IMR-90 (cell line): ENCODE measurements at regions not wholly inside any gene's neighbourhood (a gene's known extent, or its start where the extent isn't known, plus 50 kb on each side); places are given as distances from the start of the nearest gene placed in this dataset.

Source experiments
- ATAC-seq: fragments of 200-7000 bp; cut with Tn5 transposase; 2 replicates; pipeline ENCODE4 v1.9.1; 2020; ENCODE audit warnings: low read depth, mild to moderate bottlenecking, moderate library complexity
- BruUV-seq: library from RNA; stranded (reverse); fragments of 400-500 nt; replicated peaks from 2 replicates; lab custom pipeline; 2021; lab: Mats Ljungman, UMichigan
- CTCF ChIA-PET: fragments of 300-600 bp; formaldehyde crosslinking; extraction: SDS; loops from one replicate; lab custom pipeline; 2021; ENCODE audit warnings: antibody characterized with exemption; lab: Yijun Ruan, JAX
- POLR2A ChIA-PET: fragments of 300-600 bp; sonication (Branson Sonifier 250); formaldehyde crosslinking; loops from one replicate; lab custom pipeline; 2022; ENCODE audit warnings: antibody characterized with exemption; ENCODE audit not compliant: unreplicated experiment; lab: Charles Lee
- DNase-seq: peaks from one replicate; pipeline ENCODE4 v3.0.0; 2013
- H2AFZ ChIP-seq: replicated peaks from 2 replicates; pipeline ENCODE3; 2013; ENCODE audit warnings: low read length, mild to moderate bottlenecking; ENCODE audit not compliant: poor library complexity
- H2AK5ac ChIP-seq: 2 replicates; pipeline ENCODE4 v1.6.1; 2013; ENCODE audit warnings: low read depth, low read length, inconsistent platforms
- H2AK9ac ChIP-seq: replicated peaks from 2 replicates; pipeline ENCODE3; 2013; ENCODE audit warnings: mild to moderate bottlenecking, low read depth, low read length, moderate library complexity; ENCODE audit not compliant: poor library complexity
- H2BK120ac ChIP-seq: 2 replicates; pipeline ENCODE4 v1.6.1; 2013; ENCODE audit warnings: low read depth, low read length, inconsistent platforms
- H2BK15ac ChIP-seq: 3 replicates; pipeline ENCODE4 v1.6.1; 2013; ENCODE audit warnings: low read depth, low read length, inconsistent platforms
- H2BK20ac ChIP-seq: 2 replicates; pipeline ENCODE4 v1.6.1; 2013; ENCODE audit warnings: low read depth, mild to moderate bottlenecking, inconsistent platforms, low read length, moderate library complexity
- H2BK5ac ChIP-seq: 2 replicates; pipeline ENCODE4 v1.6.1; 2013; ENCODE audit warnings: mild to moderate bottlenecking, low read depth, low read length, inconsistent platforms; ENCODE audit not compliant: poor library complexity, severe bottlenecking
- H3K14ac ChIP-seq: replicated peaks from 2 replicates; pipeline ENCODE4 v1.6.1; 2013; ENCODE audit warnings: low read depth, low read length, inconsistent platforms
- H3K18ac ChIP-seq: 2 replicates; pipeline ENCODE4 v1.6.1; 2013; ENCODE audit warnings: low read depth, low read length, control low read depth
- H3K23ac ChIP-seq: 2 replicates; pipeline ENCODE4 v1.6.1; 2013; ENCODE audit warnings: low read depth, low read length, inconsistent platforms
- H3K27ac ChIP-seq: 2 replicates; pipeline ENCODE4 v1.5.1; 2013; ENCODE audit warnings: mild to moderate bottlenecking, control low read depth, low read length; ENCODE audit not compliant: insufficient read depth
- H3K27me3 ChIP-seq: 2 replicates; pipeline ENCODE4 v1.6.1; 2013; ENCODE audit warnings: low read length; ENCODE audit not compliant: control insufficient read depth, insufficient read depth
- H3K36me3 ChIP-seq: 2 replicates; pipeline ENCODE4 v1.6.1; 2013; ENCODE audit warnings: low read length, mixed read lengths; ENCODE audit not compliant: control insufficient read depth, insufficient read depth
- H3K4ac ChIP-seq: 2 replicates; pipeline ENCODE4 v1.6.1; 2013; ENCODE audit warnings: low read depth, low read length, inconsistent platforms
- H3K4me1 ChIP-seq: 2 replicates; pipeline ENCODE4 v1.6.1; 2013; ENCODE audit warnings: low read length, mixed read lengths; ENCODE audit not compliant: control insufficient read depth, insufficient read depth
- H3K4me2 ChIP-seq: 2 replicates; pipeline ENCODE4 v1.6.1; 2013; ENCODE audit warnings: low read depth, mild to moderate bottlenecking, control low read depth, low read length, moderate library complexity
- H3K4me3 ChIP-seq: 2 replicates; pipeline ENCODE4 v1.5.1; 2013; ENCODE audit warnings: low read depth, mild to moderate bottlenecking, control low read depth, low read length, moderate library complexity; ENCODE audit not compliant: insufficient read depth
- H3K56ac ChIP-seq: 2 replicates; pipeline ENCODE4 v1.6.1; 2013; ENCODE audit warnings: low read length, inconsistent platforms; ENCODE audit not compliant: insufficient read depth; ENCODE audit errors: extremely low read depth
- H3K79me1 ChIP-seq, 2 experiments: 2 replicates each; pipeline ENCODE4 v1.6.1; 2013; ENCODE audit warnings: low read length in 2 of 2, inconsistent platforms in 1 of 2, low read depth in 1 of 2
- H3K9ac ChIP-seq: 2 replicates; pipeline ENCODE4 v1.6.1; 2013; ENCODE audit warnings: low read depth, low read length, control low read depth
- H3K9me1 ChIP-seq: 2 replicates; pipeline ENCODE4 v1.6.1; 2013; ENCODE audit warnings: low read length, inconsistent platforms; ENCODE audit not compliant: insufficient read depth
- H3K9me3 ChIP-seq: 2 replicates; pipeline ENCODE4 v1.6.1; 2013; ENCODE audit warnings: low read length; ENCODE audit not compliant: control insufficient read depth, insufficient read depth
- H4K20me1 ChIP-seq: 2 replicates; pipeline ENCODE4 v1.6.1; 2013; ENCODE audit warnings: low read length, inconsistent platforms; ENCODE audit not compliant: insufficient read depth
- H4K5ac ChIP-seq: 2 replicates; pipeline ENCODE4 v1.6.1; 2013; ENCODE audit warnings: mild to moderate bottlenecking, low read depth, low read length, control low read depth
- H4K8ac ChIP-seq, 2 experiments: 2 replicates each; pipeline ENCODE4 v1.6.1; 2013; ENCODE audit warnings: low read depth in 2 of 2, low read length in 2 of 2, control low read depth in 1 of 2, inconsistent platforms in 1 of 2
- H4K91ac ChIP-seq: 2 replicates; pipeline ENCODE4 v1.6.1; 2013; ENCODE audit warnings: low read depth, low read length, inconsistent platforms; ENCODE audit not compliant: insufficient read depth
- BHLHE40 ChIP-seq: fragments of 150-350 bp; IDR thresholded peaks from 2 replicates; pipeline ENCODE4 v1.6.1; 2016; ENCODE audit warnings: mild to moderate bottlenecking, low read depth, low read length
- CEBPB ChIP-seq: IDR thresholded peaks from 2 replicates; pipeline ENCODE4 v1.6.1; 2012; ENCODE audit warnings: low read depth, low read length, improper control_type of control experiment
- CHD1 ChIP-seq: IDR thresholded peaks from 2 replicates; pipeline ENCODE4 v1.6.1; 2012; ENCODE audit warnings: low read depth, low read length, improper control_type of control experiment
- ELK1 ChIP-seq: fragments of 150-350 bp; IDR thresholded peaks from 2 replicates; pipeline ENCODE4 v1.6.1; 2016; ENCODE audit warnings: low read depth, mild to moderate bottlenecking, low read length, moderate library complexity, borderline replicate concordance
- MAFK ChIP-seq: IDR thresholded peaks from 2 replicates; pipeline ENCODE4 v1.6.1; 2012; ENCODE audit warnings: low read depth, low read length, improper control_type of control experiment
- MAZ ChIP-seq: IDR thresholded peaks from 2 replicates; pipeline ENCODE4 v1.6.1; 2012; ENCODE audit warnings: low read depth, mild to moderate bottlenecking, low read length, improper control_type of control experiment, moderate library complexity, borderline replicate concordance
- MXI1 ChIP-seq: IDR thresholded peaks from 2 replicates; pipeline ENCODE4 v1.6.1; 2012; ENCODE audit warnings: low read depth, mild to moderate bottlenecking, low read length, moderate library complexity, borderline replicate concordance
- NFE2L2 ChIP-seq: fragments of 150-350 bp; IDR thresholded peaks from 2 replicates; pipeline ENCODE4 v1.6.1; 2016; ENCODE audit warnings: low read depth, mild to moderate bottlenecking, low read length
- POLR2A ChIP-seq: IDR thresholded peaks from 2 replicates; pipeline ENCODE4 v1.6.1; 2012; ENCODE audit warnings: mild to moderate bottlenecking, low read depth, low read length
- RAD21 ChIP-seq: IDR thresholded peaks from 2 replicates; pipeline ENCODE4 v1.6.1; 2012; ENCODE audit warnings: low read length, improper control_type of control experiment
- RCOR1 ChIP-seq: IDR thresholded peaks from 2 replicates; pipeline ENCODE4 v1.6.1; 2012; ENCODE audit warnings: mild to moderate bottlenecking, low read length, improper control_type of control experiment; ENCODE audit not compliant: insufficient replicate concordance
- RFX5 ChIP-seq: IDR thresholded peaks from 2 replicates; pipeline ENCODE4 v1.8.0; 2012; ENCODE audit warnings: low read depth, mild to moderate bottlenecking, low read length, moderate library complexity
- SMC3 ChIP-seq: fragments of 150-350 bp; IDR thresholded peaks from 2 replicates; pipeline ENCODE4 v1.6.1; 2016; ENCODE audit warnings: low read depth, mild to moderate bottlenecking, antibody characterized with exemption, low read length, moderate library complexity
- USF2 ChIP-seq: fragments of 150-350 bp; IDR thresholded peaks from 2 replicates; pipeline ENCODE4 v1.6.1; 2017; ENCODE audit warnings: mild to moderate bottlenecking, antibody characterized with exemption, low read length, low read depth
- WGBS, 2 experiments: methylation state at CpG; one replicate each; pipeline versions ENCODE4 v1.1.5 to v1.1.7; 2013; ENCODE audit warnings: missing lambda C conversion rate in 2 of 2; ENCODE audit not compliant: insufficient read length in 1 of 2; ENCODE audit errors: extremely low coverage in 2 of 2; 5-methylcytosine and 5-hydroxymethylcytosine counted together
- dilution Hi-C: fragments of 300-500 bp; cut with HindIII; formaldehyde crosslinking; loops from one replicate; pipeline ENCODE4 v1.14.3; 2018; ENCODE audit warnings: low sequenced_read_pairs; ENCODE audit not compliant: unreplicated experiment
- in situ Hi-C: fragments of 300-500 bp; cut with MboI; formaldehyde crosslinking; loops from 3 replicates; pipeline ENCODE4 v1.14.3; 2019; ENCODE audit warnings: low sequenced_read_pairs, inconsistent platforms, mixed read lengths
- intact Hi-C: fragments of 100-400 bp; cut with micrococcal nuclease; formaldehyde crosslinking; loops from 2 replicates; pipeline ENCODE4 v1.10.0; 2022

GRCh38 chr12:60995256-60995825 is 1264.9 kb upstream of the USP15 start:
- Histone ChIP-seq H3K9me3 (no peaks in the 10 kb centered on the region), H3K9ac (no peak overlapping the region), H3K4ac (no peak overlapping the region), H3K9me1 (no peaks in the 10 kb centered on the region), H2AFZ (no peak overlapping the region), H3K4me1 (no peaks in the 10 kb centered on the region), H4K91ac (no peak overlapping the region), H3K18ac (no peak overlapping the region), H3K36me3 (no peaks in the 10 kb centered on the region), H4K20me1 (no peaks in the 10 kb centered on the region), H2BK15ac (no peak overlapping the region), H2BK120ac (no peak overlapping the region), H2BK20ac (no peak overlapping the region), H3K27ac (no peak overlapping the region), H3K14ac (no peak overlapping the region), H3K4me3 (no peak overlapping the region), H3K27me3 (no peaks in the 10 kb centered on the region), H4K5ac (no peak overlapping the region), H3K56ac (no peak overlapping the region), H2AK5ac (no peak overlapping the region), H2AK9ac (no peak overlapping the region), H4K8ac (no peak overlapping the region), H3K79me1 (no peaks in the 10 kb centered on the region), H3K4me2 (no peak overlapping the region), H3K23ac (no peak overlapping the region), H2BK5ac (no peak overlapping the region)
- WGBS, 2 experiments, result no CpG with 5 or more reads among the region's 1 CpG
- DNase-seq (no peak), ATAC-seq (no peak)
- dilution Hi-C loops, result no loop called here
- intact Hi-C loops, result no loop called here
- POLR2A ChIA-PET, result no interaction called here
- TF ChIP-seq USF2 (no peak), NFE2L2 (no peak), SMC3 (no peak), ELK1 (no peak), RCOR1 (no peak), CEBPB (no peak), MAFK (no peak), POLR2A (no peak), MXI1 (no peak), RFX5 (no peak), BHLHE40 (no peak), CHD1 (no peak), RAD21 (no peak), MAZ (no peak)
- CTCF ChIA-PET, result no interaction called here
- in situ Hi-C loops, result no loop called here
- no TSS peak for BruUV-seq
